GM12872 (cell line): ENCODE measurements at regions not wholly inside any gene's neighbourhood (a gene's known extent, or its start where the extent isn't known, plus 50 kb on each side); places are given as distances from the start of the nearest gene placed in this dataset.

Experiments used
- TF ChIP-seq, protein P1 (sequence below): IDR thresholded peaks from 3 replicates; pipeline ENCODE4 v1.5.1; 2011; ENCODE audit warnings: low read depth, mild to moderate bottlenecking, low read length, moderate library complexity; ENCODE audit not compliant: insufficient read depth

DNA sequence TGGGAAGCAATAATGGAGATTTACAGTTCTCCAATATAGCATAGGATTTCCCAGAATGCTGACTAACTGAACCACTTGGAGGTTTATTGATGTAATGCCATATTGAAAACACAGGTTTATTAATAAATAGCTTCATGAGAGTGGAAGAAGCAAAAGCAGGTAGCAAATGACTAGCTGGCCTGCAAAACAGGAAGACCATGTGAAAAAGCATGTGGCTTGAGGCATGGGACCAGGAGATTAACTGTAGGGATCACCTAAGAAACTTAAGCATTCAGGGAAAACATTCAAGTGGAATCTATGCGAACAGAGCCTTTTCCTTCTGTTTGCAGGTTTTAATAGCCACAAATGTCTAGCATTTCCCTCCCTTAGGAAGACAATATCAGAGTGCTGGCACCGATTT, 679.7 kb downstream of the ZEB2 start:
- TF ChIP-seq, protein P1, sequence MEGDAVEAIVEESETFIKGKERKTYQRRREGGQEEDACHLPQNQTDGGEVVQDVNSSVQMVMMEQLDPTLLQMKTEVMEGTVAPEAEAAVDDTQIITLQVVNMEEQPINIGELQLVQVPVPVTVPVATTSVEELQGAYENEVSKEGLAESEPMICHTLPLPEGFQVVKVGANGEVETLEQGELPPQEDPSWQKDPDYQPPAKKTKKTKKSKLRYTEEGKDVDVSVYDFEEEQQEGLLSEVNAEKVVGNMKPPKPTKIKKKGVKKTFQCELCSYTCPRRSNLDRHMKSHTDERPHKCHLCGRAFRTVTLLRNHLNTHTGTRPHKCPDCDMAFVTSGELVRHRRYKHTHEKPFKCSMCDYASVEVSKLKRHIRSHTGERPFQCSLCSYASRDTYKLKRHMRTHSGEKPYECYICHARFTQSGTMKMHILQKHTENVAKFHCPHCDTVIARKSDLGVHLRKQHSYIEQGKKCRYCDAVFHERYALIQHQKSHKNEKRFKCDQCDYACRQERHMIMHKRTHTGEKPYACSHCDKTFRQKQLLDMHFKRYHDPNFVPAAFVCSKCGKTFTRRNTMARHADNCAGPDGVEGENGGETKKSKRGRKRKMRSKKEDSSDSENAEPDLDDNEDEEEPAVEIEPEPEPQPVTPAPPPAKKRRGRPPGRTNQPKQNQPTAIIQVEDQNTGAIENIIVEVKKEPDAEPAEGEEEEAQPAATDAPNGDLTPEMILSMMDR = no peak

DNA sequence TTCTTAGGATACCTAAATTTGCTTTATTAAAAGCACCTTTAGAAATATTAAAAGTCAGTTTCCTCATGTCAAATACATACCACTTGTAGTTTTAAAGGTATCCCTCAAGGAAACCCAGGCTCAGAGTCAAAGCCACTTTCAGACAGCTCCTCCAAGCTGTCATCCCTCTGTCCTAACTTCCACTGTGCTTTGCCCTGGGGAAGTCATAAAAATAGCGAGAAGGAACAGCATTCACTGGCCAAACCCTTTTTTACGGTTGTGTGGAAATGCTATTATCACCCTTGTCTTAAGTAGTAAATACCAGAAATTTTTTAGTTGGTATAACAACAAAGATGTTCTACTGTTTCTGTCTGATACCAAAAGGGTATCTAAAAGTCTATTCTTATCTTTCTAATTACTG, 680.5 kb downstream of the ZEB2 start:
- TF ChIP-seq, protein P1 = no peak

DNA sequence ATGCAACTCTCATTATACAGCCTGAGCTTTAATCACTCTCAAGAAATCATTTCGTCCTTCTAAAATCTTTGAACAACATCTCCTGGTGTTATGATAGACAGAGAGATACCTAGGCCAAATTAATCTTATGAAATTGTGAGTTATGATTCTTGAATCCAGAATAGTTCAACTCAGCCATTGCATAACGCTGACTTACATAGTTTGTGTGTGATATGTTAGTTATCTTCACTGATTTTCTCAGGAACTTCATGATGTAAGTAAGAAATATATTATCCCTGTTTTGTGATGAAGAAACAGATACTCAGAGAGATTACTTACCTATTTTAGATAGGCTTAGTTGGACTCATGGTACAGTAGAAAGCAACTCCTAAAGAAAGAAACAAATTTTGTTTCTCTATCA, 684.4 kb downstream of the ZEB2 start:
- TF ChIP-seq, protein P1 = no peak

DNA sequence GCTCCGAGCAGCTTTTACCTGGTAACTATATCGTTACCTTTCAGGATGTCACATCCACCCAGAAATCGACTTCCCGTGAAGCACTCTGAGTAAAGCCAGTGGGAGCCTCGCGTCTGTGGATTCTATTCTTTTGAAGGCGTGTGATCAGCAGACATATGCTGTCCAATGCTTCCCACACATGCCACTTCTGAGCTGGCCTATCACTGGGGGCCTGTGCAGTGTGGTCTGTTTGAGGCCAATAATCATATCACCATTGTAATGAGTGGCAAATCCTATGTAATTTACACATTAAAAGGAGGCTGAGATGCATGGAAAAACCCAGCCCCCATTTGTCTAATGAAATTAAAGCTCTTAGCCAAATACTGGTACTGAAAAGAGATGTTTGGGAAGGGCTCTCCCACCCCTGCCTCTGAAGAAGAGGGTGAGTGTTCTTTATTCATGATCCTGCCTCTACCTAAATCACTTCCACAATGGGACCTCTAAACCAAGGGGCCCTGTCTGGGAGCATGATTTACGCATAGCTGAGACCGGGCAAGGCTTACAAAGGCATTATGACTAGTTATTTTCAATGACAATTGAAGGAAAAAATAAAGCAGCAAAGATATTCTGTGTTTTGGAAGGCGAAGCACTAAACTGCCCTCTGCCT, 686.8 kb downstream of the ZEB2 start:
- TF ChIP-seq, protein P1 = no peak

DNA sequence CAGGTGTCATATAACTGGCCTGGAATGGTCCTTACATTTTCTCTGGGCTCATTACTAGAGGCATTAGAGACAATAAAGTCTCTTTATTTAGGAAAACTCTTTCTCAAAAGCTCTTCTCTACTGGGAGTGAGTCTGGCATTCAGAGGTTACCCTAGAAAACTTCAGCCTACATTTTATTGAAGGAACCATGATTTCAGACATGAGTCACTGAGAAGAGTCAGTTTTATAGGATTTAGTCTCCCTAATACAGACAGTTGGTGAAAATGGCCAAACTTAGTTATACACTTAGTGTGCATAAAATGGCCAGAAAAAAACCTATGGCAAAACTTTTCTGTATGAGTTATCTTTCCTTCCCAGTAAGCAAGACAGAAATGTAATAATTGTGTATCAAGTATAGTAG, 689.4 kb downstream of the ZEB2 start:
- TF ChIP-seq, protein P1 = no peak

DNA sequence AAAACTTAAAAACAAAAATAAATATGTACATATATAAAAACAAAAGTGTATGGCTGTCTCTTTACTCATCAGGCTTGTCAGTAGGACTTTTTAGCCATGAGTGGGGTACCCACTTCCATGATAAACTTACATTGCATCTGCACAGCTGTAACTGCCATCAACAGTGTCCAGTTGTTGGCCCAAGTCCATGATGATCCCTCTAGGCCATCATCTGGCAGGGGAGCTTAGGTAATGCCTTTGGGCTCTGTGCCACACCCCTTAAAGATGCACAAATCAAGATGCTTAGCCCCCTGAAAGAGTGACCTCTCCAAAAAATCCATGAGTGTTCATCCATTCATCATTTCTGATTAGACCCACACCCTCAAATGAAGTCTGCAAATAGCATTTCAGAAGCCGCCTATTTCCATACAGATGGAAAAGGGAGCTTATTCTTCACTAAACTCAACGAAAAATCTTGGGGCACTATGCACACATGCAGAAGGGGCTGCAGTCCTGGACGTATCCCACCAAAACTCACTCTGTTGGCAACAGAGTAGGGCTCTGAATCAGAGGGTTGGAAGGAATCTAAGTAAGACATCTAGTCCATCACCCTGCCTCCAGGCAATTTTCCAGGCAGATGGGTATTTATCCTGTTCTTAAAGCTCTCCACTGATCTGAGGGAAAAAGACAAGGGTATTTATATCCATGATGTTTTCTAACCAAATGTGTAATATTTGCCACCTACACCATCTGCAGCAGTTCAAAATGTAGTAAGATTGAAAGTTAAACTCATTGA, 691.0 kb downstream of the ZEB2 start:
- TF ChIP-seq, protein P1 = no peak

DNA sequence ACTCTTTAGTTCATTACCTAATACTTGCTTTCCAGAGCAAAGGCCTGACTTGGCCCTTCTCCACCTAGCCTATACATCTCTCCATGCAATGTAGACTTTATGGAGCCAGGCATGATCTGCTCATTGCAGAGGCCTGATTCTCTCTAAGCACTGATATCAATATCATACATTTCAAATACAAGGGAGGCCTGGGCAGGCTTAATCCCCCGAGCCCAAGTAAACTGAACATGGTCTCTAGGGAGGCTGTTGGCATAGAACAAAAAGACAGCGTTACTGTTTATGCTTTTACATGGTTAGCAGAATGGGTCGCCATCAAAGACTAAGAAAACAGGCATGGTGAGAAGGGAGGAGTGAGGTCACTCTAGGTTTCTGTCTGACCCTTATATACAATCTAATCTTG, 695.1 kb downstream of the ZEB2 start:
- TF ChIP-seq, protein P1 = no peak
